ENCODE measurements at regions not wholly inside any gene's neighbourhood (a gene's known extent, or its start where the extent isn't known, plus 50 kb on each side); places are given as distances from the start of the nearest gene placed in this dataset.

DNA sequence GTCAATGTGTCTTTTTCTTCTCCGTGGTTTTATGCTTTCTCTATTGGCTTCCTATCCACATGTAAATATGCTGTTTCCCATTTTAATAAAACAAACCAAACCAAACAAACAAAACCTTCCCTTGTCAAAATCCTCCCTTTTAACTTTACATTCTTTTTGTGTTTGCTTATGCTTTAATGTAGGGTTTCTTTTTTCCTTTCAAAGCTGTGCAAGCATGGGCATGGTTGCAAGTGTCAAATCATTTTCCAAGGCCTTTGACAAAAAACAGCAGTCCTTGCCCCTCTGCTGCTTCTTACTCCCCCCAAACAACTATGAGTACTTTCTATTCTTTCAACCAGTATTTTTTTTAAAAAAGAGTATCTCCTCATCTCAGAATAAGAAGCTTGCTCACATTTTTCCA lies 66.0 kb upstream of the ACYP2 start:
- TF ChIP-seq ZNF274 (IDR thresholded peaks at IDR 0.05; ENCODE audit: low read depth, low read length): no peak
- TF ChIP-seq YY1 (IDR thresholded peaks at IDR 0.05; ENCODE audit: insufficient read depth, insufficient read length): no peak
- no peak for TF ChIP-seq SUZ12 (IDR thresholded peaks at IDR 0.05; ENCODE audit: extremely low read depth, insufficient read depth, insufficient read length)

Measured in NT2/D1 (cell line).